ENCODE measurements at regions not wholly inside any gene's neighbourhood (a gene's known extent, or its start where the extent isn't known, plus 50 kb on each side); places are given as distances from the start of the nearest gene placed in this dataset.

DNA sequence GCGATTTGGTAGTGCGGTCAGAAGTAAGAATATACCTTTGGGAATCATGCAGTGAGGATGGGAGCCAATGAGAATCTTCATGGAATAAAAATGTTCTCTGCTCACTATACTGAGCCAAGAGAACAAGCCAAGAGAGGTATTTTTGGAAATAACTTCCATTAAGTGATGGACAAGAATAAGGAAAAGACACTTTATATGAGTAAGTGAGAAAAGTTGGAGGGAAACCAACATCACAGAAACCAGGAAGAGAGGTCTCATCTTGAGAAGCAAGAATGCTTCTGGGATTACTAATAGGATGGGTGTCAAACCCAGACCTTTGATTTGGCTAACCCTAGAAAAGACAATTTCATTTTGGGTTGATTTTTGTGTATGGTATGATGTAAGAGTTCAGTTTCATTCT lies 181.2 kb upstream of the JAG1 start:
- Histone ChIP-seq H3K36me3 (ENCODE audit: control insufficient read depth, insufficient read depth, low read length) (no peaks in the 10 kb centered on the region), H3K4me1 (ENCODE audit: control insufficient read depth, insufficient read depth, low read length) (peaks cover 17% of the 10 kb centered on the region), H3K4me3 (ENCODE audit: low read length) (no peak overlapping the region), H3K9me3 (ENCODE audit: control insufficient read depth, low read length) (no peaks in the 10 kb centered on the region), H3K27me3 (ENCODE audit: control insufficient read depth, insufficient read depth, low read length) (no peaks in the 10 kb centered on the region), H3K9ac (ENCODE audit: low read length) (no peak overlapping the region)

DNA sequence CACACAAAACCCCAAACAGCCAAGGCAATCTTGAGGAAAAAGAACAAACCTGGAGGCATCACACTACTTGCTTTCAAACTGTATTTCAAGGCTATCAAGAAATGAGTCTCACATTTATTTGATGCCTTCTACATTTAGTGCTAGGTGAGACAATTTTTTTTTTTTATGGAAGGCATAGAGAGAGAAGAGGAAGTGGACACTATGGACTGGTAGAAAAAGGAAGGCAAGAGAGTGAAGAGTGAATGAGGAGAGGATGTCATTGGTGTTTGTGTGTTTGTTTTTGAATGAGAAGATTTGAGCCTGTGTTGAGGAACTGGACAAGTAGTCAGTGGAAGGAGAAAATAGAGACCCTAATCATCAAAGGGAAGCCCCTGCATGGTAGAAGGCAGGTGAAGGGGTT lies 182.0 kb upstream of the JAG1 start:
- H3K36me3 ChIP-seq (ENCODE audit: control insufficient read depth, insufficient read depth, low read length): no peaks in the 10 kb centered on the region
- H3K27me3 ChIP-seq (ENCODE audit: control insufficient read depth, insufficient read depth, low read length): no peaks in the 10 kb centered on the region
- no peaks in the 10 kb centered on the region for H3K9me3 ChIP-seq (ENCODE audit: control insufficient read depth, low read length)
- H3K4me3 ChIP-seq (ENCODE audit: low read length): no peak overlapping the region
- H3K9ac ChIP-seq (ENCODE audit: low read length): no peak overlapping the region
- peaks cover 17% of the 10 kb centered on the region for H3K4me1 ChIP-seq (ENCODE audit: control insufficient read depth, insufficient read depth, low read length)

DNA sequence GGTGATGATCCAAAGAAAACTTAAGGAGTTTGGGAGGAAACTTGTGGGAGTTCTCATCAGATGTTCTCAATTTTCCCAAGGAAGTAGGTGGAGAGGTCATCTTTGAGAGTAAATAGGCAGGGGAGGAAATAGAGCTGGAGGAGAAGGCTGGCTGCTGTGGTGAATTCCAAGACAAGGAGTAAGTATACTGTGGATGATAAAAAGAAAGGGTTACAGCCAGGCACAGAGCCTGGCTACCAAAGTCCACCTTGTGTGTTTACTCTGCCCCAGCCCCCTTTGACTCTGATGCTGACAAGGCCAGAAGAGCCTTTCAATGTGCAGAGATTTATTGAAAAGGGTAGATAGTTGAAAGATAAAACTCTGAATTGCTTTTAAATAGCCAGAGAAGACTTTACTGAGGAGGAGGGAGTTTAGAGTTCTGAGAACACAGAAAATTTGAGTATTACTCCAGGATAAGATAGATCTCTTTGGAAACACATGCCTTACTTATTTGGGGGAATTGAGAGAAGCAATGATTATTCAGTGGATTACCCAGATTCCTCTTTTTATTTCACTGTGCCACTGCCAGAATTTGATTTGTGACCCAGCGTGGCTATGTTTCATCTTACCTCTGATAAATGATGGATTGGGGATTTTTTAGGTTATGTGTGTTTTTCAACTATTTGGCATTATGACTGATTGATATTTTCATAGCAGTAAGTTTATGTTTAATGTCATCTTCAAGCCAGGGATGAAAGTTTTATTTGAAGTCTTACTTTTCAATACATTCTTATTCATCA lies 182.6 kb upstream of the JAG1 start:
- Histone ChIP-seq H3K27me3 (ENCODE audit: control insufficient read depth, insufficient read depth, low read length) (no peaks in the 10 kb centered on the region), H3K4me3 (ENCODE audit: low read length) (no peak overlapping the region), H3K9me3 (ENCODE audit: control insufficient read depth, low read length) (no peaks in the 10 kb centered on the region), H3K36me3 (ENCODE audit: control insufficient read depth, insufficient read depth, low read length) (no peaks in the 10 kb centered on the region), H3K9ac (ENCODE audit: low read length) (no peak overlapping the region), H3K4me1 (ENCODE audit: control insufficient read depth, insufficient read depth, low read length) (peaks cover 17% of the 10 kb centered on the region)

DNA sequence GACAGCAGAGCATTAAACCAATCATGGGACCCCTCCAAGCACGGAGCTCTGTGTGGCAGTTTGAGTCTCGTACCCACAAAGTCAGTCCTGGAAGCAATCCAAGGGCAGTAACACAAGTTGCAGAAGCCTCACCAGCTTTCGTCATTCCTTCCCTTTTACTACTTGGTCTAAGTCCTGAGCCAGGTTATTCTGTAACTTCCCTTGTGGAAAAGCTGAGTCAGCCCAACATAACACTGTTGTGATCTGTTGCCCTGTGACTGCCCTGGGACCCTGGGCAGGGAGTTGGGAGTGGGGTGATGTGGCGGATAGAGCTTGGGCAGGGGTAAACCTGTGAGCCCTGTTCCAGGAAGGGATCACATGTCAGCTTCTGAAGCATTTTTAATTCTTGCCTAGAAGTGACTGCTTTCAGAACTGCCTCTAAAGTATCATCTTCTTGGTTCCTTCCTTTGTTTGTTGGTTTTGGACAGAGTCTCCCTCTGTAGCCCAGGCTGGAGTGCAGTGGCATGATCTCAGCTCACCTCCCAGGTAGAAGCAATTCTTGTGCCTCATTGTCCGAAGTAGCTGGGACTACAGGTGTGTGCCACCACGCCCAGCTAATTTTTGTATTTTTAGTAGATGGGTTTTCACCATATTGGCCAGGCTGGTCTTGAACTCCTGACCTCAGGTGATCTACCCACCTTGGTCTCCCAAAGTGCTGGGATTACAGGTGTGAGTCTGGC lies 183.7 kb upstream of the JAG1 start:
- Histone ChIP-seq H3K27me3 (ENCODE audit: control insufficient read depth, insufficient read depth, low read length) (no peaks in the 10 kb centered on the region), H3K9me3 (ENCODE audit: control insufficient read depth, low read length) (no peaks in the 10 kb centered on the region)

DNA sequence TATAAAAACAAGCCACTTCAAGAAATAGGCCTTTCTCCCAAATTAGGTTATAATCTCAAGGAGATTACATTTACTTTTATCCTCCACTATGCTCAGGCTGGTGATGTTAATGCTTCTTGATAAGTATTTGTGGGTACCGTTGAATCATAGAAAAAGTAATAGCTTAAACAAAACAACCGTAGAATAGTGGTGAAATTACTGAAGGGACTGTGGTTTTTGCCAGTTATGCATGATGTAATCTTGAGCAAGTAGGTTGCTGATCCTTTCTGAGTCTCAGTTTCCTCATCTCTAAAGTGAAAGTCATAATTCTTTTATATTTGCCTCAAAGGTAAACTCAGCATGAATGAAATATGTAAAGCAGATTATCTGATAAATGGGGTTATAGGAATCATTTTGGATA lies 187.3 kb upstream of the JAG1 start:
- Histone ChIP-seq H3K36me3 (ENCODE audit: control insufficient read depth, insufficient read depth, low read length) (no peaks in the 10 kb centered on the region), H3K9ac (ENCODE audit: low read length) (no peak overlapping the region), H3K9me3 (ENCODE audit: control insufficient read depth, low read length) (no peaks in the 10 kb centered on the region), H3K4me3 (ENCODE audit: low read length) (no peak overlapping the region), H3K4me1 (ENCODE audit: control insufficient read depth, insufficient read depth, low read length) (peaks cover 40% of the 10 kb centered on the region), H3K27me3 (ENCODE audit: control insufficient read depth, insufficient read depth, low read length) (no peaks in the 10 kb centered on the region)

More for the DNA sequence above, 183.7 kb upstream of the JAG1 start:
- Histone ChIP-seq H3K4me3 (ENCODE audit: low read length) (no peak overlapping the region), H3K9ac (ENCODE audit: low read length) (no peak overlapping the region), H3K4me1 (ENCODE audit: control insufficient read depth, insufficient read depth, low read length) (peaks cover 24% of the 10 kb centered on the region), H3K36me3 (ENCODE audit: control insufficient read depth, insufficient read depth, low read length) (no peaks in the 10 kb centered on the region)

GRCh38 chr20:10861619-10862018 lies 187.8 kb upstream of the JAG1 start:
- no peak overlapping the region for H3K4me3 ChIP-seq (ENCODE audit: low read length)
- no peaks in the 10 kb centered on the region for H3K27me3 ChIP-seq (ENCODE audit: control insufficient read depth, insufficient read depth, low read length)
- peaks cover 34% of the 10 kb centered on the region for H3K4me1 ChIP-seq (ENCODE audit: control insufficient read depth, insufficient read depth, low read length)
- H3K36me3 ChIP-seq (ENCODE audit: control insufficient read depth, insufficient read depth, low read length): no peaks in the 10 kb centered on the region
- no peaks in the 10 kb centered on the region for H3K9me3 ChIP-seq (ENCODE audit: control insufficient read depth, low read length)
- H3K9ac ChIP-seq (ENCODE audit: low read length): no peak overlapping the region

DNA sequence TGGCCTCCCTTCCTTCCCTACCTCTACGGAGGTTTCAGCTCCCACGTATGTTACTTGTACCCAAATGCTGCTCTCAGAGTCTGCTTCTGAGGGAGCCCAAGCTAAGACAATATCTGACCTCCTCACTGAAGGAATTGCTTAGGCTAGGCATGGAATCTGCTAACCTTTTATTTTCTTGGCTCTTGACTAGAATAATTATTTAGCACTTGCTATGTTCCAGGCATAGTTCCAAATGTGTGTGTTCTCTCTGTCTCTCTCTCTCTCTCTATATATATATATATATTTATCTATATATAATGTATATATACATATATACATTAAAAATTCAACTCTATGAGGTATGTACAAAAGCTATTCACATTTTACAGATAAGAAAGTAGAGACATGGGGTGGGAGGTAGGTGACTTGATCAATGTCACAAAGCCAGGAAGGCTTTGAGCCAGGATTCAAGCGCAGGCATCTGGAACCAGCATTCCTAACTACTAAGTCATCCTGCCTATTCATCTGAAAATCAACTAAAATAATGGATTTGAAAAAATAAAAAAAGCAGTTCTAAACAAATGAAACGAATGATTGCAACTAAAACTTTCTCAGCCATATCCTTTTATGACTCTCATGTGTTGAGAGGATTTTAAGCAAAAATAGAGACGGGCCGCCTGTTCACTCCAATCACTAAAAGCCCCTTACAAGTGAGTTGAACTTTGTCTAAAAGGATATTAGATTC lies 189.7 kb upstream of the JAG1 start:
- peaks cover 32% of the 10 kb centered on the region for H3K4me1 ChIP-seq (ENCODE audit: control insufficient read depth, insufficient read depth, low read length)
- H3K9ac ChIP-seq (ENCODE audit: low read length): peak overlapping the region; percentile 65
- H3K9me3 ChIP-seq (ENCODE audit: control insufficient read depth, low read length): no peaks in the 10 kb centered on the region
- no peaks in the 10 kb centered on the region for H3K27me3 ChIP-seq (ENCODE audit: control insufficient read depth, insufficient read depth, low read length)
- H3K36me3 ChIP-seq (ENCODE audit: control insufficient read depth, insufficient read depth, low read length): no peaks in the 10 kb centered on the region
- H3K4me3 ChIP-seq (ENCODE audit: low read length): no peak overlapping the region

DNA sequence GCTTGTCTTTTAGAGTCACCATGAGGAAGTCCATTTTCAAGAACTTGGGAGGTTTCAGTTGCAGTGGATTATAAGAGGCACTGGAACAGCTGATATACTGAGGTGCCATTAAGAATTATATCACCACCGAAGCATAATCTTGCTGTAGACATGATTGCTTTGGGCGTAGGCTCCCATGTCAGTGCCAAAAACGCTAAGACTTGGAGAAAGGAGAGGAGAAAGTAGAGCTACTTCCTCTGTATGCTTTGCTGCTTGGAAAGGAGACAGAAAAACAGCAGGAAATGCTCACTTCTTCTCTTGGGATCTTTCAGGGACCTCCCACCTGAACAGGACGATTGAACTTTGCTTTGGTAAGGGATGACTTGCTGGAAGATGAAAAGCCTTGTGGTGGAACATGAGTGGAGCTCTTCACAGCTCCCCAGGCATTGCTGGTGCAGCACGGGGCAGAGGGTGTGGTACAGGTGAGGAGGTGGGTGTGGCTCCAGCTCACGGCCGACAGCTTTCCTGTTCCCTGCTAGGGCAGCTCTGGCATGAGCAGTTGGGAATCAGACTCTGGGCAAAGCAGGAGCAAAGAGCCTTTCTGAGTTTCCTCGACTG lies 190.4 kb upstream of the JAG1 start:
- Histone ChIP-seq H3K27me3 (ENCODE audit: control insufficient read depth, insufficient read depth, low read length) (no peaks in the 10 kb centered on the region), H3K9me3 (ENCODE audit: control insufficient read depth, low read length) (no peaks in the 10 kb centered on the region), H3K4me3 (ENCODE audit: low read length) (peak overlapping the region; percentile 22), H3K36me3 (ENCODE audit: control insufficient read depth, insufficient read depth, low read length) (no peaks in the 10 kb centered on the region), H3K9ac (ENCODE audit: low read length) (peak overlapping the region; percentile 65), H3K4me1 (ENCODE audit: control insufficient read depth, insufficient read depth, low read length) (peaks cover 33% of the 10 kb centered on the region)

DNA sequence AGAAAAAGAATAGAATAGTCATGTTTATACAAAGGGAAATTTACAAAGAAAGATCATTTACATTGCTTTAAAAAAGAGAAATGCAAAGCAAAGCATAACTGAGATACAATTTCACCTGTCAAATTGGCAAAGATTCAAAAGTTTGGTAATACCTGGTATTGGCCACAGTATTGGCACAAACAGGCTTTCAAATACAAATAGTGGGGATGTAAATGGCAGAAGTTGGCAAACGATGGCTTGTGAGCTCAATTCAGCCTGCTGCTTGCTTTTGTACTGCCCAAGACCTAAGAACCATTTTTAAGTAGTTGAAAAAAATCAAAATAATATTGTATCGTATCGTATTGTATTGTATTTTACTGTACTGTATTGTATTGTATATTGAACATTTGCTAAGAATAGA lies 194.5 kb upstream of the JAG1 start:
- H3K36me3 ChIP-seq (ENCODE audit: control insufficient read depth, insufficient read depth, low read length): no peaks in the 10 kb centered on the region
- H3K9ac ChIP-seq (ENCODE audit: low read length): no peak overlapping the region
- no peaks in the 10 kb centered on the region for H3K27me3 ChIP-seq (ENCODE audit: control insufficient read depth, insufficient read depth, low read length)
- no peaks in the 10 kb centered on the region for H3K9me3 ChIP-seq (ENCODE audit: control insufficient read depth, low read length)
- peaks cover 18% of the 10 kb centered on the region for H3K4me1 ChIP-seq (ENCODE audit: control insufficient read depth, insufficient read depth, low read length)
- H3K4me3 ChIP-seq (ENCODE audit: low read length): no peak overlapping the region

- Histone ChIP-seq H3K27me3 (ENCODE audit: control insufficient read depth, insufficient read depth, low read length) (no peaks in the 10 kb centered on the region), H3K4me3 (ENCODE audit: low read length) (no peak overlapping the region), H3K9me3 (ENCODE audit: control insufficient read depth, low read length) (no peaks in the 10 kb centered on the region), H3K9ac (ENCODE audit: low read length) (no peak overlapping the region), H3K4me1 (ENCODE audit: control insufficient read depth, insufficient read depth, low read length) (peaks cover 5% of the 10 kb centered on the region), H3K36me3 (ENCODE audit: control insufficient read depth, insufficient read depth, low read length) (no peaks in the 10 kb centered on the region)
Measured at GRCh38 chr20:10873026-10873425, 199.2 kb upstream of the JAG1 start.

DNA sequence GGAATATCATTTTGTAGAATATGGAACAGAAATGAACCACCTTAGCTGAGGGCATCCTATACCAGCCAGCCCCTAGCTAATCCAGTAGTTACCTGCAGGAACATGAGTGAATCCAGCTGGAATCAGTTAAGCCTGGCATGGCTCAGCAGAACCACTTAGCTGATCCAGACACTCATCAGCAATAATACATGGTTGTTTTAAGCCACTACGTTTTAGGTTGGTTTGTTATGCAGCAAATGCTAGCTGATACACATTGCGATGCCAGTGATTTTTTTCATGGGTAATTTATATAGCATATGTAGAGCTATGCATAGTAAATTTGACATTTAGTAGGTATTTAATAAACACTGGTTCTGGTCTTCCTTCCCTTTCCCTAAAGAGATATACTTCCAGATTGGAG lies 201.9 kb upstream of the JAG1 start:
- no peaks in the 10 kb centered on the region for H3K9me3 ChIP-seq (ENCODE audit: control insufficient read depth, low read length)
- no peak overlapping the region for H3K9ac ChIP-seq (ENCODE audit: low read length)
- no peak overlapping the region for H3K4me3 ChIP-seq (ENCODE audit: low read length)
- no peaks in the 10 kb centered on the region for H3K36me3 ChIP-seq (ENCODE audit: control insufficient read depth, insufficient read depth, low read length)
- H3K27me3 ChIP-seq (ENCODE audit: control insufficient read depth, insufficient read depth, low read length): no peaks in the 10 kb centered on the region
- H3K4me1 ChIP-seq (ENCODE audit: control insufficient read depth, insufficient read depth, low read length): no peaks in the 10 kb centered on the region

GRCh38 chr20:10876558-10876957 lies 202.8 kb upstream of the JAG1 start:
- Histone ChIP-seq H3K4me1 (ENCODE audit: control insufficient read depth, insufficient read depth, low read length) (no peaks in the 10 kb centered on the region), H3K9me3 (ENCODE audit: control insufficient read depth, low read length) (no peaks in the 10 kb centered on the region), H3K27me3 (ENCODE audit: control insufficient read depth, insufficient read depth, low read length) (no peaks in the 10 kb centered on the region)

More at GRCh38 chr20:10876558-10876957, 202.8 kb upstream of the JAG1 start:
- Histone ChIP-seq H3K9ac (ENCODE audit: low read length) (no peak overlapping the region), H3K4me3 (ENCODE audit: low read length) (no peak overlapping the region), H3K36me3 (ENCODE audit: control insufficient read depth, insufficient read depth, low read length) (no peaks in the 10 kb centered on the region)

Data from mucosa of stomach (tissue), 1 donor.